ENCODE measurements at regions not wholly inside any gene's neighbourhood (a gene's known extent, or its start where the extent isn't known, plus 50 kb on each side); places are given as distances from the start of the nearest gene placed in this dataset.

GRCh38 chr12:11949738-11950411 lies 120.9 kb upstream of the BCL2L14 start:
- TF ChIP-seq, protein P1, sequence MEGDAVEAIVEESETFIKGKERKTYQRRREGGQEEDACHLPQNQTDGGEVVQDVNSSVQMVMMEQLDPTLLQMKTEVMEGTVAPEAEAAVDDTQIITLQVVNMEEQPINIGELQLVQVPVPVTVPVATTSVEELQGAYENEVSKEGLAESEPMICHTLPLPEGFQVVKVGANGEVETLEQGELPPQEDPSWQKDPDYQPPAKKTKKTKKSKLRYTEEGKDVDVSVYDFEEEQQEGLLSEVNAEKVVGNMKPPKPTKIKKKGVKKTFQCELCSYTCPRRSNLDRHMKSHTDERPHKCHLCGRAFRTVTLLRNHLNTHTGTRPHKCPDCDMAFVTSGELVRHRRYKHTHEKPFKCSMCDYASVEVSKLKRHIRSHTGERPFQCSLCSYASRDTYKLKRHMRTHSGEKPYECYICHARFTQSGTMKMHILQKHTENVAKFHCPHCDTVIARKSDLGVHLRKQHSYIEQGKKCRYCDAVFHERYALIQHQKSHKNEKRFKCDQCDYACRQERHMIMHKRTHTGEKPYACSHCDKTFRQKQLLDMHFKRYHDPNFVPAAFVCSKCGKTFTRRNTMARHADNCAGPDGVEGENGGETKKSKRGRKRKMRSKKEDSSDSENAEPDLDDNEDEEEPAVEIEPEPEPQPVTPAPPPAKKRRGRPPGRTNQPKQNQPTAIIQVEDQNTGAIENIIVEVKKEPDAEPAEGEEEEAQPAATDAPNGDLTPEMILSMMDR (IDR thresholded peaks at IDR 0.05) = no peak
- no peak for TF ChIP-seq POLR2A (IDR thresholded peaks at IDR 0.05)
- peak in 2 of 3 donors; percentile 25 to 29 for TF ChIP-seq POLR2AphosphoS5 (IDR thresholded peaks at IDR 0.05)
